HG03196 (cell line): ENCODE measurements at regions not wholly inside any gene's neighbourhood (a gene's known extent, or its start where the extent isn't known, plus 50 kb on each side); places are given as distances from the start of the nearest gene placed in this dataset.

Source experiments
- ATAC-seq: cut with Tn5 transposase; IDR thresholded peaks from one replicate; pipeline ENCODE4 v1.9.1; 2021; ENCODE audit not compliant: unreplicated experiment

DNA sequence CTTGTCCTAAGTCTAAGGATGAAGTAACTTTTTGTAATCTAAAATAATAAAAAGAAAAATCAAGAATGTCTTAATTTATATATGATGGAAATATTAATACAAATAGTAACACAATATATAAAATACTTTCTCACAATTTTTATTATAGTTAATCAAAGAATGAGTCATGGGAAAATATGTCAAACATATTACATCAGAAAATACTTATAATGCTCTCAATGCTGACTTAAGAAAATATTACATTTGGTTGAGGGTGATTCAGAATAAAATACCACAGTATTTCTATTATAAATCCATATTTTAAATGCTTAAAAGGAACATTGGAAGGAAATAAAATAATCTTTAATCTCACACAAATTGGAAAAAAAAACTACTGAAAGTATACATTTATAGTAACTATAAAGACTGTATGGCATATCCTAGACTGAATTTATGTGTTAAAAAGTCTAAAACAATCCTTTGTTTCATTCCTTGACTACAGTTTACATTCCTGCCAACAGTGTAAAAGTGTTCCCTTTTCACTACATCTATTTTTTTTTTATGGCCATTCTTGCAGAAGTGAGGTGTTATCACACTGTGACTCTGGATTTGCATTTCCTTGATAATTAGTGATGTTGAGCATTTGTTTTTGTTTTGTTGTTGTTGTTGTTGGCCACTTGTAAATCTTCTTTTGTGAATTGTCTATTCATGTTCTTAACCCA lies 1573.5 kb upstream of the ACVR2A start:
- no peak for ATAC-seq

DNA sequence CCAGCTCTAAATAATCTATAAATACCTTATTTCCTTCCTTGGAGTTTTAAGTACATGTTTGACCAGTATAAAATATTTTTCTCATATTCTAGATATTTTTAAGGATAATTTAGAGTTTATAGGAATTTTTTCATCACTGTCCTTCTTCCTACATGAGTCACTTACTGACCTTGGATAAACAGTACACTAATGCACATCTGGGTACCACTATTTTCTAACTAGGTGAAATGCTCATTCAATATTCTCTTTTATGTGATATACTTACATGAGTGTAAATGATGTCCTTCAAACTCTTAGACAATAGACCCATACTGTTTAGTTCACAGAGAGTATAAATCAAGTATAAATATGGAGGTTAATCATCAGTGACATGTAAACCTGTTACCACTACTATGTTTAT lies 1574.2 kb upstream of the ACVR2A start:
- no peak for ATAC-seq

DNA sequence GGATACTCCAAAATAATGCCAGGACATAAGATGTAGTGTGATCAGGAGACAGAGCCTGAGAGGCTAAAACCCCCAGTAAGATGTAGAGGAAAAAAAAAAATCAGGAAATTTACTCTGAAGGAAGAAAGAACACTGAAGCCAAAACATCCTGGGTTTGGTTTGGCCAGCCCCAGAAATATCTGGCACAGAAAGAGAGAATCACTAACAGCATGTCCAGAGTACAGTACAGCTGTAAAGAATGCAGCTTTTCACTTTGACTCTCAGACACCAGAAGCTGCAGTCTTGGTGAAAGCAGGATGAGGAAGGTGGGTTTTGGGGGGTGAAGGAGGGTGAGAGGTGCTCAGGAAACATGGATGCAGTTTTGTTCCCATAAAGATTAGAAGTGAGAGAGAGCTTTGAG lies 1577.7 kb upstream of the ACVR2A start:
- no peak for ATAC-seq

DNA sequence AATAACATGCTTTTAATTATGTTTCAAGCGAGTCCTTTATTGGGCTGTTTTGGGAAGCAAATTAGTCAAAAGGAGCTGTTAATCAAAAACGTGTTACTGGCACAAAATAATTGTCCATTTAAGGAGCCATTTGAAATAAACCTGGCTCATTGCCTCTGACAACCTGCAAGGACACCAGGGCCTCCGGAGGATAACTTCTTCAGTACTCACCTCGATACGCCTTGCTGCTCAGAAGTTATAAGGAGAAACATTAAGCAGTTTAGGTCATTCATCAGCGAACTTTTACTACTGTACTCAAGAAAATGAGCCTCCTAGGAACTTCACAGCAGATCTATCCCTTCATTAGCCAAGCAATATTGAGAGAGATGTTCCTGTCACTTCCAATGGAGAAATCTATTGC lies 1579.2 kb upstream of the ACVR2A start:
- no peak for ATAC-seq

DNA sequence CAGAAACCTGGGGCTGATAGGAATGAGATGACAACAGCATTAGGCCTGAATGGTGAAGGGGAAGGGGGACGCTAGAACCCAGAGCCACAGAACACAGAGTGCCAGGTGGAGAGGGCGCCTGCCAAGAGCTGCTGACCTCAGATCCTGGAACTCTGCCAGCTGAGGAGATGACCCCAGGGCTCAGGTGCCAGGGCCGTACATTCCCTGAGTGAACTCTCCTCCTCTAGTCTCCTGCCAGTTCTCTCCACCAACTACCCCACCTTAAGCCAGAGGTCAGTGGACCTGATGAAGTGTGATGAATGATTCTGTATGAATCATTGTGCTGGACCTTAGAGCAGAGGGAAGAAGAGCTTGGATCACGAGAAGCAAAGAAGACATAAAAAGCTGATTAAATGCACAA lies 1582.2 kb upstream of the ACVR2A start:
- no peak for ATAC-seq

DNA sequence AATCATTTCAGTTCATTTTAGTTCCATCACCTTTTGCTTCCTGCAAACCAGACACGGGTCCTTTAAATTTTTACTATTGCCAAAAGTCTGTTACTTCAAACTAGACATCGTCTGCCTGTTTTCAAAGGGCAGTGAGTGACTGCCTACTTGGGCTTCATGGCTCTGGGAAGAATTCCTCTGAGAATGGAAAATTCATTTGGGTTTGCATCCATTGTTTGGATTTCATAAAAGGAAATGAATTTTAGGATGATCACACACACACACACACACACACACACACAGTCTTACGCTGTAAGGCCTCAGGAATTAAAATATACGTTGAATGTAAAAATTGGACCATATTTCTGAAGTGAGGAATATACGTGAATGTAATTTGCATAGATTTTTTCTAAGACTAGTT lies 1584.3 kb upstream of the ACVR2A start:
- no peak for ATAC-seq

DNA sequence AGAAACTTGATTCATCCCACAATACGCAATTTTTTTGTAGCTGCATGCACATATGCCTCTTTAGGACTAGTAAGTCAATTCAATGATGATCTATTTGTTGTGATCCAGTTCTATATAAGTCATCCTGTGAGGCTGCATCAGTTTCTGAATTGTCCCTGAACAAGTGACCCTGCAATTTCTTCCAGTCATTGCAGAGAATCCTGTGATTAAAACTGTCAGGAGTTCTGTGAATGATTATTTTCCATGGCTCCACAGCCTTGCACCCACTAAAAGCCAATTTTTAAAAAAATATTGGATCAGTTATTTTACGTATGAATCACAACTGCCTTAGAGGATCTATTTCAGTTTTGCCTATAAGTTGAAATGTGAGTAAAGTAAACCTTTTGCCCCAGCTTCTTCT lies 1585.0 kb upstream of the ACVR2A start:
- no peak for ATAC-seq

DNA sequence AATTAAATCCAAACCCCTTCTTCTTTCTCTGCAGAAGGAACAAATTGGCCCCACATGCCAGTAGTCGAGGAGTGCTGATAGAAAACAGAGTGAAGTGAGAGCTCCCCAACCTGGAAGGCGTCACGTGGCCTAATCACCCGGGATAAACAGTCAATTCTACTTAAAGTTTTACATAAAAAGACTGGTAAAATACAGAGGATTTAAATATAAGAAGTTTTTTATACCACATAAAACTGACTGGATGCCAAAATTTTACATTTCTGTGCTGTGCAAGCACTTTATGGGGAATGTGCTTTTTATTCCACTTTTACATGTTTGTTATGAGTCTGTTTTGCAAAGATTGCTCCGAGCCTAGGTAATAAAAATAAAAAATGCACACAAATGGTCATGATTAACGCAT lies 1586.8 kb upstream of the ACVR2A start:
- ATAC-seq: no peak

DNA sequence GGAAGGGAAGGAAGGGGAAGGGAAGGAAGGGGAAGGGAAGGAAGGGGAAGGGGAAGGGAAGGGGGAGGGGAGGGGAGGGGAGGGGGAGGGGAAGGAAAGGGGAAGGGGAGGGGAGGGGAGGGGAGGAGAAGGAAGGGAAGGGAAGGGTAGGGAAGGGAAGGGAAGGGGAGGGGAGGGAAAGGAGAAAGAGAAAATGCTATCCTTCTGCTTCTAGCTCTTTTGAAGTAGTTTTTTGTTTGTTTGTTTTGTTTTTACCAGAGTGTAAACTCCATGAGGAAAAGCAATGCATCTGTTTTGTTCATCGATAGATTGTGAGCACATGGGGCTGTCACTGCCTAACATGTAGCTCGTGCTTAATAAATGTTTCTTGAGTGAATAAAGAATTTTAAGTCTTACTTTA lies 1592.7 kb upstream of the ACVR2A start:
- no peak for ATAC-seq

DNA sequence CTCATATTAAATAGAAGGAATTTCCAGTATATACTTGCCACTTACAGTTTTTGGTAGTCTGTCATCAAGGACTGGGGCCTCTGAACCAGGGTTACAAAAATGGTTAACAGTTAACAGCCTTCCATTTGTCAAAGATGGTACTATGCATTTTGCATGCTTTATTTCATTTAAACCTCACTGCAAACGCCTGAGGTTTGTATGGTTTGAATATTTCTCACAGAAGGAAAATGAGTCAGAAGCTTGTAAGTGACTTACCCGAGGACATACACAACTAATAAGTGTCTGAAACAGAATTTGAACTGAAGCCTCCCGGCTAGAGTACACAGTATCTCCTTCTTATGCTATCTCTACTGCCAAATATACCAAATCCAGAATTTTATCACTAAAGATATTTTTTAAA lies 1593.5 kb upstream of the ACVR2A start:
- no peak for ATAC-seq

DNA sequence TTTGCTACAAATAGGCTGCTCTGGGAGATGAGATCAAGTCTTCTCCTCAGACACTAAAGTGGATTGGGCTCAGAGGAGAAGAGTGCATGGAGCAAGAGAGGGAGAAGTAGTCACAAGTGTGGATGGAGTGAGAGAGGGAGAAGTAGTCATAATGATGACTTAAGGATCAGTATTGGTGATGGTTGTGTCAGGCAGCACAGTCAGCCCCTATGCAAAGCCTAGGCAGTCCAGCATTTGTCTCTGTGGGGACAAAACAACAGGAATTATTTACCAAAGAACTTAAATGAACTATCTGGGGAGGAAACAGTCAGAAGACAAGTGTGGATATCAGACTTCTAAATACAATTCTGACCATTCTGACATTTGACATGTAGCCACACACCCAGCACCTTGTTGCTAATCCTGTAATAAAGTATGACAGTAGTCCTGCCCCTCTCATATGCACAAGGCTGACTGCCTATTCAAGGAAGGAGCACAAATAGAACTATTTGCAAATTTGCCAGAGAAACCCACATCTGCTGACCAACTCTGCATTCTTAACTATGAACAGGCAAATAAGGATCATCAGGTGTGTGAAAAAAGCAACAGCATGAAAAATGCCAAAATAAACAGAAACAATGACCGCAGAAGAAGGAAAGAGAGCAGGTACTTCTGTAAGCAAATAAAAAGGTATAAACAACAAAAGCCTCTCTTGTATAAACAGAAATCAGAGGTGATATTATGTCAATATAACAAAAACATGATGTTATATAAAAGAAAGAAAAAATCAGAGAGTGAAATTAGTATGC lies 1597.9 kb upstream of the ACVR2A start:
- no peak for ATAC-seq

DNA sequence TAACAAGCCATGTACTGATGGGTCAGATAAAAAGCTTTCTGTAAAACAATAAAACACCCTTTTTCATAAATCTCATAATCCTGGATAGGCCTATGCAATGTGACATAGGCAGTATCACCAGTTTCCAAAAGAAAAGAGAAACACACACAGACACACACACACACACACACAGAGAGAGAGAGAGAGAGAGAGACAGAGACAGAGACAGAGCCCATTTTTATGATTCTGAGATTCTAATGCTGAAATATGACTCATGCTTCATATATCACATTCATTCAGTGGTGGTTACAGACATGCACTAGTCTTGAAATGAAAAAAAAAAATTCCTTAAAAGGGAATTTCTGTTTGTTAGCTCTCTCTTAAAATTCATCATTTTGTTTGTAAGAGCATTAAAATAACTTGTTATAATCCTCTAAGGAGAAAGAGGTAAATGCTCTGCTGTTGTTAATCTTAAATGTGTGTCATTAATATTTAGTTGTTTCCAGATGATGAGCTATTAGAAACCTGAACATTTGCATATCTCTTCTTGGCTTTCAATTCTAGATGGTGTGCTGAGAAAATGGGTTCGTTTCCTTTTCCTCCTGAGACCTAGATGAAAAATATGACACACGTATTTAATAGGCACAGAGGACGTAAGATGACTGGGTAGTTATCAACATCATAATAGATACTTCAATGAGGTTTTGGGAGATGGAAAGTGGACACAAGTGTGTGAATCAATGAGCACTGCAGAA lies 1598.7 kb upstream of the ACVR2A start:
- no peak for ATAC-seq

DNA sequence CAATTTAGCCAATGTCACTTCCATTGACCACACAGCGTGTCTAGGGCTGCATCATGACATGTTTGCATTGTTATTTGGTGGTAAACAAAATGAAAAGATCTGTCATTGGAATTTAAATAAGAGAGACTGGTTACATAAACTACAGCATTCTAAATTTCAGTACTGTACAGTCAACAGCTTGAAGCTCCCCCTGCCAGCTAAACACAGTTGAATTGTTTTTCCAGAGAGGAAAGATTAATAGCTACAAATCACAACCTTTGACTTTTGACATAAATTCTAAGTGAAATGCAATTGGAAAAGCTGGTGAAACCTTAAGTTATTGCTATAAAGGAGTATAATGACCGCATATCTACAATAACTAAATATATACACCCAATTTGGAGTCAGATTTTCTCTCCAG lies 1600.0 kb upstream of the ACVR2A start:
- ATAC-seq: no peak

DNA sequence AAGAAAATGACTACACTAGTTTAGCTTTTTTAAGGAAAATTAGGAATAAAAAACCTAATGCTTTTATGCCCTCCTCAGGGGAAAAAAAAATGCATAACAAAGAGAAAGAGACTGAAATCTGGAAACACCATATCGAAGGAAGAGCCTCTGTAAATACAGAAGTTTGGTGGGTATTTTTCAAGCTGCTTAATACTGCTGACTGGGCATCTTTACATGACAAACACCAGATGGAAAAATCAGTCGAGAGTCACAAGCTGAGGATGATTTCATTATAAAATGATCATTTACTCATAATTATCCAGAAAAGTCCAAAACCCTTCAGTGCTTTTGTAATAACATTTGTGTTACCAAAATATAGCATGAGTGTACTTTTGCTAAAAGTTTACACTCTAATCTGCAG lies 1600.7 kb upstream of the ACVR2A start:
- no peak for ATAC-seq

DNA sequence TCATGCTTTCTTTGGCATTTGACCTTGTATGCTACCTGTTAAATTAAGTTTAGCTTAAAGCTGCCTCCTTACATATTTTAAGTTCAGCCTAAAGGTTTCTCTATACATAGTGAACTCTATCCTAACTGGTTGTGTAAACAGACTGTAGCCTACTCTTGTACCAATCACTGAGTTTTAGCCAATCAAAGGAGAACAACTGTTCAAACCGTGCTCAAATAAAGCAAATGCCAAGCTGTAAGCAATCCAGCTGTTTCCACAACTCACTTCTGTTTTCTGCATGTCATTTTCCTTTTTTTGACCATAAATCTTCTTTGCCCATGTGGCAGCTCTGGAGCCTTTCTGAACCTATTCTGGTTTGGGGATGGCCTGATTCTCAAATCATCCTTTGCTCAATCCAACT lies 1603.8 kb upstream of the ACVR2A start:
- ATAC-seq: no peak

DNA sequence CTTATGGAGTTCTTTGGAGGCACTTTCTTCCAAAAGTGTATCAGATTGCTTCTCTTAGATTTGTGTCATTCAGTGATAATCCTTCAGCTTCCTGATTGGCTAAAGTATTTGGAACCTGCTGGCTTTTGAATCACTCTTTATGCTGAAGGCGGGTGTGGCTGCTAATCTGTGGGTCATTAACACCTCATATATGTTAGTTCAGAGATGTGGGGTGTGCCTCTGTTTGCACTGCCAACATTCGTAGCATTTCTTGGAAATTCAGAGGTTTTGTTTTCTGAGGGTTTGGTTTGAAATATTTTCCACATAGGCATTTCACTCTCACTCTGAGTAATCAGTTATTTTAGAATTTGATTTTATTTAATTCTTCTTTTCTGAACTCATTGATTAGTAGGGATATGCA lies 1604.4 kb upstream of the ACVR2A start:
- no peak for ATAC-seq

DNA sequence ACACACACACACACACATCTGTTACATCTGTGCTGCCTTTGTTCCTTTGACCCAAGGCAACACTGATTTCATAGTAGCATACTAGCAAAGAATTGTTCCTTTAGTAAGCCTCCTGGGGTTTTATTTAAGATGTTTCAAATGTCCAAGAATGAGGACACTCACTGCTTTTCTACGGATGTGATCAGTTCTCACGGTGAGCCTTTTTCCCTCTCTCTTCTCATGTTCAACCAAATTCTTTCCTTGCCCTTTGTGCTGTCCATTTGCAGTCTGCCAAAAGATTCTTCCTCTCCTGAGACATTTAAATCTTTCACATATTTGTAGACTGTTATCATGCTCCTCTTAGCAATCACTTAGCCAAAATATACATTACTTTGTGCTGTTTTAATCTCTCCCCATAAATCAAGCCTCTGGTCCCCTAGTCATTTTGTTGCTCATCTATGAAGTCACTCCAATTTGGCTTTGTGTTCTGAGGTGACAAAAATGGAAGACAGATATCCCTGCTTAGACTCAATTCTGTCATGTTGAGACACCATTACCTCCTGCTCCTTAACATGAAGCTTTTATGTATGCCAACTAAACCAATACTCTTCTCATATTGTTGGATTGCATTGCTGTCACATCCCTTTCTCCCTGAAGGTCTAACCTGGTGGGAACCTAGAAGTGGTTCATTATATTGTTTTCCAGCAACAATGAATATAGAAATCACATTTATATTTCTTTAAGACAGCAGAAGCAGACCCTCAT lies 1605.3 kb upstream of the ACVR2A start:
- no peak for ATAC-seq

DNA sequence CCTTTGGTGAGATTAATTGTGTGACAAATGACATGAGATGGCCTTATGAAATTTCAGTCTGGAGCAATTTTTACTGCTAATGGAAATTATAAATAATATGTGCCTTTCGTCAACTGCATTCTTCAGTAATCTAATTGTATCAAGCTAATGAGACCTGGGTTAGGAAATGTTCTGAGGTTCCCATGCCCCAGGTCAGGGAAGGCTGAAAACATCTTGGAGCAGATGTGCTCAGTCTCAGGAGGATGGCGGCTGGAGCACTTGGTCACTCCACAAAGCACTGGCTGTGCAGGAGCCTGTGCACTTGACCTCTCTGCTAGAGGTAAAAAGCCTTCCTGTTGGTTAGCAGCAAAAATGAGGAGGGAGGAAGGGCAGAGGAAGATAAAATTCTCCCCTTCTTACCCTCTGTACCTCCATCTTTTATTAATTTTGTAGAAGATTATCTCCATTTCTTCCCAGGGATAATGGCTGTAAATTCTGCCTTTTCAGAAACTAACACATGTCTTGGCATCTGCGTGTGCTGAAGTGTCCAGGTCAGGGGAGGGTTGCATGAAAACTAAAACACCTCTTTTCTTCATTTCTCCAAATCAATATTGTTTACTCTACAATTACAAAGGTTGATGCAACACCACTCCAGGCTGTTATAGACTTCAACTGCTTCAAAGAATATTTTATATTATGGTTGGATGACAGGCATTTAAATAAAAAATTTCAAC lies 1606.4 kb upstream of the ACVR2A start:
- ATAC-seq: no peak

DNA sequence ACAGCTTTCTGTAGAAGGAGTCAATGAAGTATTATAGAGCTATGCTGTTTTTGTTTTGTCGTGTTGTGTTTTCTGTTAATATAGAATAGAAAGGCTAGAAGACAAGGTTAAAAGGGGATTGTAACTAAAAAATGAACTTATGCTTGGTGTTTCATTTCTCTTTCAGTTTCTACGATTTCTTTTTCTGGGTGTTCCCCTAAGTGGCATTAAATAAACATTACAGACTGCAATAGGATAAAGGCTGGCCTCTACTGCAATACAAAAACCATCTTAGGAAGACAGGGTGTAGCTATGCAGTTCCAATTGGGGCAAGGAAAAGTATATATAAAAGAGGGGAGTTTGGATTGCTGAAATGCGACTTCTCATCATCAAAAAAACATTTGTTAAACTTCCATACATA lies 1609.7 kb upstream of the ACVR2A start:
- no peak for ATAC-seq

DNA sequence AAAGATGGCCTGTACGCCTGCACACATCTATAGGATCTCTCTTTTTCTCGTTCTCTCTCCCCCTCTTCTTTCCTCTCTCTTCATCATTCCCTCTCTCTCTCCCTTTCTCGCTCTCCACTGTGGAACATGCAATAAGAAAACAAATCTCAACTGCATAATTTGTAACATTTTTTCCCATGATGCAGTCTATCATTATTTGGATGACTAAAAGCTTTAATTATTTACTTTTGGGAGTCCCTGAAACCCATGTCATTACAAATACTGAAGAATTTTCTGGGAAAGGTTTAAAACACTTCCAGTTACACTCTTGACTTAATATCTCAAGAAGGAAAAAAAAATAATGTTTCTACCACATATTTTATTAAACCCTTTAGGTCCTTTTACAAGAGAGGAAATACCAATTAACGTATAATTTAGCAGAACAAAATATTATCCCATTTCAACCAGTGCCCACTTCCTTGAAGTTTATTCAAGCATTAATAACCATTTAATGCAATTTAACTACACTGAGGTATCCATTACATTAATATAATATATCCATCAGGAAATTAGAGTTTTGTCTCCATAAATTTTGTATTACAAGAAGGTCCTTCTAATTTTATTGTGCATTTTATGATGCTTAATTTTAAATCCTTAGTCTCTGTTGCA lies 1615.2 kb upstream of the ACVR2A start:
- no peak for ATAC-seq
